ENCODE measurements at regions not wholly inside any gene's neighbourhood (a gene's known extent, or its start where the extent isn't known, plus 50 kb on each side); places are given as distances from the start of the nearest gene placed in this dataset.

DNA sequence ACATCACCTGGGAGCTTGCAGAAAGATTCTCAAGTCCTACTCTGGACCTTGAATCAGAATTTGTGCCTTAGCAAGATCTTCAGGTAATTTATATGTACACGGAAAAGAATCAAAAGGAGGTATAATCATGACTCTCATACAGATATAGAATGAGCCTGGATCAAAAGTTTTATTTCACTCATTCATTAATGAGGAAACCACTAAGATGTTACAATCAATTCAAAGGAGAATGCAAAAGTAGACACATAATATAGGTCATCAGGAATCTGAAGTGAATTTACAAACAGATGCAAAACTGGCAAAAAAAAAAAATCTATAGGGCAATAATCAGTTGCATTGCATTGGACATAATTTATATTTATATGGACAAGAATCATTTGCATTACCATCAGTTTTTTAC, 195.4 kb upstream of the TLE3 start:
- DNase-seq: no peak

DNA sequence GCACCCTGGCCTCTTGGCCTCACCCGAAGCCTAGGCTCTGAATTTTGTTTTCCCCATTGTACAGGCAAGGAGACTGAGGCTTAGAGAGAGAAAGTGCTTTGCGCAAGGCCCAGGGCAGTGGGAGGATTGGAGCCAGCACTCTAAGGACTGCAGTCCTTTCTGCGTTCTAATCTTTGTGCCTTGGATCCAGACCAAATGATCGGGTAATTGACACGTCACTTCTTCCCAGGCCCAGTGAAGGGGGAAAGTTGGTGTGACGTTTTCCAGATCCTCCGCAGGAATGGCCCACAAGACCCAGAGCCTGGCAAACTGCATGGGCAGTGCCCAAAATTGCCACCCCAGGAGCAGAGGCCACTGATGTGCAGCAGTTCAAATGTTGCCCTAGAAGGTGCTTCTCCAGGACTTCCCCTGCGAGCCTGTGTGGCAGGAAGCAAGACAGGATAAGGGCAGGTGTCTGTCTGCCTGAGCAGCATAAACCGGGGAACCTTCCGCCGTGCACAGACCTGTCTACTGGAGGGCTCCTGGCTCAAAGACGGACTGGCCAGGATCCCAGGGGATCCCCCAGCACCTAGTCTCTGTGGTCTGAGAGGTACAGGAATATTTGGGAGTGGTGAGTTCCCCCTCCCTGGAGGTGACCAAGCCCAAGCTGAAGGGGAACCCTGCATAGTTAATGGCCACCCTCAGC, 194.5 kb upstream of the TLE3 start:
- no peak for DNase-seq

- no peak for DNase-seq
Observed at GRCh38 chr15:70291305-70292075, 193.8 kb upstream of the TLE3 start.

- DNase-seq: no peak
Observed at GRCh38 chr15:70290708-70291107, 193.0 kb upstream of the TLE3 start.

GRCh38 chr15:70289191-70289955, 191.7 kb upstream of the TLE3 start:
- peak; percentile 60 for DNase-seq

GRCh38 chr15:70286113-70286806, 188.5 kb upstream of the TLE3 start:
- DNase-seq: no peak

GRCh38 chr15:70284438-70285214, 186.9 kb upstream of the TLE3 start:
- DNase-seq: no peak

DNA sequence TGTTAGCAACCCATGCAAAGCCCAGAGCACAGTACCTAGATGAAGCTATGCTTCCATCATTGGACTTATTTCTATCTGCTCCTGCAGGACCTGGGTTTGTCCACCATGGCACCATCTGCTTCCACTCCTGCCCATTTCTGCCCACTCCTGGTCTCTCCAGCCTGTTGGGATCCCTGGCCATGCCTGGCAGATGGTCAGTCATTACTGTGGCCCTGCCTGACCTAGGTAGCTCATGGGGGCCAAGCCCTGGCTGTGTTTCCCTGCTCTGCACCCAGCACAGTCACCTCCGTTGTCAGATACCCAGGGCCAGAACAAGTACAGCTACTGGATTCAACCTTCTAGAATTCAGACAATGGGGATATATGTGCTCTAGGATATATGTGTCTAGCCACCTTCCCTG, 185.8 kb upstream of the TLE3 start:
- no peak for DNase-seq

GRCh38 chr15:70281811-70282307, 184.1 kb upstream of the TLE3 start:
- no peak for DNase-seq

GRCh38 chr15:70281261-70281810, 183.6 kb upstream of the TLE3 start:
- peak; percentile 11 for DNase-seq

DNA sequence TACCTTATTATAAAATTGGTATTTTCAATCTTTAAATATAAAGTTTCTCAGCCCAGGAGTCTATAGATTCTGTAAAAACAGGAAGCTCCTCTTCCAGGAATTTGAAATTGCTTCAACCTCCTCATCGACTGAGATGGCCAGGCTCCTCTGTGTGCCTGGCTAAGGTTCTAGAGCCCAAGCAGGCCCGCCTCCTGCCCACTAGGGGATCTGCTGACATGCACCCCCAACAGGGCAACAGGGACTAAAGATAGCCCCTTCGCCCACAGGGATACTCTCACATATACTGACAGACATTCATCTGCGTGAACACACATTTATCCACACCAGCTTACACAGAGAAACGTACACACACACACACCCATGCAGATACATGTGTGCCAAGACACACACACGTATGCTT, 183.1 kb upstream of the TLE3 start:
- no peak for DNase-seq

DNA sequence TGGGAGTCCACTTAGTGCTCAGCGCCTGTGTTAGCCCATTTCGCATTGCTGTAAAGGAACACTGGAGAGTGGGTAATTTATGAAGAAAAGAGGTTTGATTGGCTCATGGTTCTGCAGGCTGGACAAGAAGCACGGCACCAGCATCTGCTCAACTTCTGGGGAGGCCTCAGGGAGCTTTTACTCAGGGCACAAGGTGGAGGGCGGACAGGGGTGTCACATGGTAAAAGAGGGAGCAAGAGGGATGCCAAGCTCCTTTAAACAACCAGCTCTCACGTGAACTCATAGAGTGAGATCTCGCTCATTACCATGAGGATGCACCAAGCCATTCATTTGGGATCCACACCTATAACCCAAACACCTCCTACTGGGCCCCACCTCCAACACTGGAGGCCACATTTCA, 181.4 kb upstream of the TLE3 start:
- no peak for DNase-seq

DNA sequence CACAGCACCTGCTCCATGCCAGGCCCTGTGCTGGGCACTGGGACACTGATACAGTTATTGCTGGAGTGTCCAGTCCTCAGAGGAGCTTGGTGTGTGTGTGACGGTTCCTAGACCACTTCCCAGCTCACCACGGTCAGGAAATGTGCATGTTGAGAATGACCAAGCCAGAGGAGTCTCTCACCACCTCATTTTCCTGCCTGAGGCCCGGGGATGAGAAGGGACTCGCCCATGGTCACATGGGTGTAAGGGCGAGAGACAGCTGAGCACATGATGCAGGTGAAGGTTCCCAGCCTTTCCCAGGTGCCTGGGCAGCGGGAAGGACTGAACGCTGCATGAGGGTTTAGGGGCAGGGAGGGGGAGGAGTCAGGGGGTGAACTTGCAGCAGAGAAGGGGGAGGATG, 180.9 kb upstream of the TLE3 start:
- peak; percentile 12 for DNase-seq

GRCh38 chr15:70277556-70277955, 179.8 kb upstream of the TLE3 start:
- no peak for DNase-seq

DNA sequence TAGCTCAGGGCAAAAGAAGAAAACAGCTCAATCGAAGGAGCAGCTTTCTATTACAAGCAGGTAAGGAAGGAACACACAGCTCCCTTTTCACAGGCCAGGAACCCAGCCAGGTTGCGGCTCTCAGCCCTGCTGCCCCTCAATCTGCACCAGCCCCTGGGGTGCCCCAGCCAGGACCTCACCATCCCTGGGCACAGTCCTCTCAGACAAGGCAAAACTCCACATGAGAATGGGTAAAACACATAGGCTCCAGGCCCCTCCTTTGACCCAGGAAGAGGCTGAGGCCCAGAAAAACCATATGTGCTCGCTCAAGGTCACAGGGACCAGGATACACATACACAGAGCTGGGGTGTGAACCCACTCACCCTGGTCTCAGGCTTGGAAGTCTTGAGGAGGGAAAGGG, 178.7 kb upstream of the TLE3 start:
- peak; percentile 14 for DNase-seq

- peak; percentile 11 for DNase-seq
Observed at GRCh38 chr15:70275461-70276138, 177.9 kb upstream of the TLE3 start.

- no peak for DNase-seq
Observed at GRCh38 chr15:70274908-70275307, 177.2 kb upstream of the TLE3 start.

GRCh38 chr15:70274255-70274880, 176.7 kb upstream of the TLE3 start:
- DNase-seq: no peak

GRCh38 chr15:70273808-70274207, 176.1 kb upstream of the TLE3 start:
- DNase-seq: no peak

DNA sequence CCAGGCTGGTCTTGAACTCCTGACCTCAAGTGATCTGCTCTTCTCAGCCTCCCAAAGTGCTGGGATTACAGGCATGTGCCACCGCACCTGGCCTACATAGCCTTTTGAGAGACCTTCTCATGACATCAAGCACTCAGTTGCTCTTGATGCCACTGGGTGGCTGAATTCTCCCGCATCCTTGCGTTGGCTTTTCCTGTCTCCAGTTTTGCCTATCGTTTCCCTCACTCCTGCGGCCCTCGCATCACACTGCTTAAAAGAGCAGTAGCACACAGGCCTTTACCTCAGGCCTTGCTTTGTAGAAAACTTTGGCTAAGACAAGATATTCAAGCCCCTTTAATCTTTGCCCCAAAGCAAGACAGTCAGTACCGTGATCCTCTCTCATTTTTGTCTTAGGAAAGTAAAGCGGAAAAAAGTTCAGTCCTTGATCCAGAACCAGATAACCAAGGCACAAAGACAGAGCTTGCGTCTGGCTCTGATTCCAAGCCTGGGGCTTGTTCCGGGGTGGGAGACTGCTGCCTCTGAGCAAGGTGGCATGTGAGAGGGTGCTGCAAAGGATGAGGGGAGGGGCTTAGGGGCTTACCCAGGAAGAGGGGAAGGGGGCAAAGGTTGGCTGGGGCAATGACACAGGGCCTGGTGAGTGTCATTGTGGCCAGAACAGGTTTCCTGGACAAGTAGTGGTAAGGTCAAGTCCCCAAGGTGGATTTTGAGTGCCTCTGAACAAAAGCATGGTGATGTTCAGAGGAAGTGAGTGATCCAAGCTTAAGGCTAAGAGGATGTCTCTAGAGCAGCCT, 175.0 kb upstream of the TLE3 start:
- no peak for DNase-seq

All from femur (tissue), 1 donor.